ENCODE measurements at regions not wholly inside any gene's neighbourhood (a gene's known extent, or its start where the extent isn't known, plus 50 kb on each side); places are given as distances from the start of the nearest gene placed in this dataset.

GRCh38 chr2:228493852-228494251, 312.4 kb upstream of the SPHKAP start:
- H3K27me3 ChIP-seq (ENCODE audit: insufficient read depth, poor library complexity, severe bottlenecking): no peaks in the 10 kb centered on the region
- no peak overlapping the region for H3K4me3 ChIP-seq (replicated peaks; ENCODE audit: insufficient read depth, low read length)
- DNase-seq (ENCODE audit: low read depth in 1 of 2, low spot score in 1 of 2): no peak
- no peak for TF ChIP-seq SPI1 (IDR thresholded peaks at IDR 0.05; ENCODE audit: borderline replicate concordance, low read depth)
- TF ChIP-seq CTCF (IDR thresholded peaks at IDR 0.05; ENCODE audit: insufficient read depth, low read length): no peak
- TF ChIP-seq POLR2AphosphoS5 (IDR thresholded peaks at IDR 0.05; ENCODE audit: low read depth): no peak
- TF ChIP-seq GABPA (IDR thresholded peaks at IDR 0.05; ENCODE audit: low read depth): no peak
- TF ChIP-seq REST (IDR thresholded peaks at IDR 0.05; ENCODE audit: insufficient replicate concordance, low read depth): no peak
- no peak overlapping the region for H3K27ac ChIP-seq (replicated peaks)

- TF ChIP-seq SPI1 (IDR thresholded peaks at IDR 0.05; ENCODE audit: borderline replicate concordance, low read depth): no peak
- no peak for TF ChIP-seq REST (IDR thresholded peaks at IDR 0.05; ENCODE audit: insufficient replicate concordance, low read depth)
- TF ChIP-seq CTCF (IDR thresholded peaks at IDR 0.05; ENCODE audit: insufficient read depth, low read length): no peak
- no peak for TF ChIP-seq POLR2AphosphoS5 (IDR thresholded peaks at IDR 0.05; ENCODE audit: low read depth)
- TF ChIP-seq GABPA (IDR thresholded peaks at IDR 0.05; ENCODE audit: low read depth): no peak
- DNase-seq (ENCODE audit: low read depth in 1 of 2, low spot score in 1 of 2): no peak
- Histone ChIP-seq H3K4me3 (replicated peaks; ENCODE audit: insufficient read depth, low read length) (no peak overlapping the region), H3K27me3 (ENCODE audit: insufficient read depth, poor library complexity, severe bottlenecking) (no peaks in the 10 kb centered on the region), H3K27ac (replicated peaks) (no peak overlapping the region)
These were observed 297.5 kb upstream of the SPHKAP start for GRCh38 chr2:228479014-228479413.

- Histone ChIP-seq H3K4me3 (replicated peaks; ENCODE audit: insufficient read depth, low read length) (no peak overlapping the region), H3K27me3 (ENCODE audit: insufficient read depth, poor library complexity, severe bottlenecking) (no peaks in the 10 kb centered on the region), H3K27ac (replicated peaks) (no peak overlapping the region)
- TF ChIP-seq SPI1 (IDR thresholded peaks at IDR 0.05; ENCODE audit: borderline replicate concordance, low read depth): no peak
- no peak for TF ChIP-seq POLR2AphosphoS5 (IDR thresholded peaks at IDR 0.05; ENCODE audit: low read depth)
- no peak for TF ChIP-seq CTCF (IDR thresholded peaks at IDR 0.05; ENCODE audit: insufficient read depth, low read length)
- TF ChIP-seq REST (IDR thresholded peaks at IDR 0.05; ENCODE audit: insufficient replicate concordance, low read depth): no peak
- no peak for TF ChIP-seq GABPA (IDR thresholded peaks at IDR 0.05; ENCODE audit: low read depth)
- no peak for DNase-seq (ENCODE audit: low read depth in 1 of 2, low spot score in 1 of 2)
These were observed 293.0 kb upstream of the SPHKAP start for GRCh38 chr2:228474466-228474865.

All from HL-60 (cell line).